H1 (cell line): ENCODE measurements at regions not wholly inside any gene's neighbourhood (a gene's known extent, or its start where the extent isn't known, plus 50 kb on each side); places are given as distances from the start of the nearest gene placed in this dataset.

ENCODE experiments used
- CTCF ChIP-seq, 3 experiments: IDR thresholded peaks; 1 replicate in 2 of 3; 2 replicates in 1 of 3; pipeline versions ENCODE4 v1.5.1 to v1.6.1; 2011; ENCODE audit warnings: low read length in 3 of 3, mild to moderate bottlenecking in 3 of 3, inconsistent platforms in 2 of 3, low read depth in 1 of 3, moderate library complexity in 1 of 3; ENCODE audit not compliant: insufficient read depth in 1 of 3; ENCODE audit errors: control extremely low read depth in 1 of 3
- HDAC2 ChIP-seq, 2 experiments: fragments of 300-600 bp in 1 of 2; sonication (generic) in 1 of 2; IDR thresholded peaks; 2 replicates each; pipeline ENCODE4 v1.6.1; 2011 to 2012; ENCODE audit warnings: low read depth in 2 of 2, low read length in 2 of 2, mild to moderate bottlenecking in 2 of 2, moderate library complexity in 2 of 2, borderline replicate concordance in 1 of 2, inconsistent platforms in 1 of 2
- PHF8 ChIP-seq: fragments of 200-600 bp; sonication (generic); conservative IDR thresholded peaks from 2 replicates; pipeline ENCODE4 v1.7.1; 2012; ENCODE audit warnings: low read depth, mild to moderate bottlenecking, inconsistent platforms, low read length, moderate library complexity
- SAP30 ChIP-seq: fragments of 300-600 bp; sonication (generic); IDR thresholded peaks from 2 replicates; pipeline ENCODE4 v1.7.1; 2012; ENCODE audit warnings: low read length, moderate library complexity, mild to moderate bottlenecking, inconsistent platforms; ENCODE audit not compliant: insufficient read depth, insufficient replicate concordance
- SP2 ChIP-seq: IDR thresholded peaks from 2 replicates; pipeline ENCODE4 v1.6.1; 2012; ENCODE audit warnings: mild to moderate bottlenecking, low read length, inconsistent platforms
- TEAD4 ChIP-seq: IDR thresholded peaks from 2 replicates; pipeline ENCODE4 v1.6.1; 2012; ENCODE audit warnings: low read depth, low read length, inconsistent platforms, mixed read lengths

DNA sequence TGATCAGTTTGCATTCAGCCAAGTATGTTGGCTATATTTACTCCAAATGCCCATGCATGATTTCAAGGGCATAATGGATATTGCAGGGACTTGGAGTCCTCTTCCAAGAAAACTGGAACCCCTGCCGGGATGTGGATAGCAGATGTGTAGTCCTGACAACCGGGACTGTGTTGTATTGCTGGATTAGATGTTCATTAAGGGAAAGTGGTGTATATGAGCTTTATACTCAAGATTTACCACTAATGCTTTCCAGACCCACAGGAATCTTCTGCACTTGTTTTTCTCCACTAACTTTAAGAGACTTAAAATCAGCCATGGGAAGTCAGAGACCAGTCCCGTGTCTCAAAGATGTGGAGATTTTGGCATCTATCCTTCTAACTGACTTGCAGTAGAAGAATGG lies 770.9 kb downstream of the HDGFL1 start (continued):
- TF ChIP-seq SAP30 (no peak), PHF8 (no peak), SP2 (no peak), HDAC2 (IDR thresholded peaks at IDR 0.05; ENCODE audit: borderline replicate concordance in 1 of 2, low read depth in 2 of 2, low read length in 2 of 2) (no peak), CTCF (IDR thresholded peaks at IDR 0.05; ENCODE audit: control extremely low read depth in 1 of 3, insufficient read depth in 1 of 3, low read depth in 1 of 3, low read length in 3 of 3) (no peak), TEAD4 (no peak)
- TF ChIP-seq, all 59 proteins: peak for 0
